Psoas muscle (tissue), 7 donors: ENCODE measurements at regions not wholly inside any gene's neighbourhood (a gene's known extent, or its start where the extent isn't known, plus 50 kb on each side); places are given as distances from the start of the nearest gene placed in this dataset.

Experiments used
- ATAC-seq, 4 donors: fragments of 200-7000 bp; cut with Tn5 transposase; one replicate each; pipeline ENCODE4 v1.9.1; 2020; ENCODE audit warnings: moderate library complexity in 3 of 4, mild to moderate bottlenecking in 2 of 4
- DNase-seq, 2 donors: peaks; one replicate each; pipeline ENCODE4 v3.0.0-alpha.2; 2020
- H3K27ac ChIP-seq: fragments of 200-600 bp; one replicate; pipeline ENCODE4 v1.8.0; 2022
- H3K27me3 ChIP-seq, 3 donors: fragments of 200-600 bp in 1 of 3; one replicate each; pipeline versions ENCODE4 v1.6.1 to v1.8.0; 2013 to 2022; ENCODE audit warnings: low read length in 2 of 3, mild to moderate bottlenecking in 2 of 3, moderate library complexity in 1 of 3; ENCODE audit not compliant: insufficient read depth in 3 of 3
- H3K36me3 ChIP-seq, 2 donors: fragments of 200-600 bp in 1 of 2; one replicate each; pipeline versions ENCODE4 v1.6.1 to v1.8.0; 2013 to 2022; ENCODE audit warnings: low read depth in 1 of 2, mild to moderate bottlenecking in 1 of 2, moderate library complexity in 1 of 2; ENCODE audit not compliant: insufficient read depth in 1 of 2
- H3K4me1 ChIP-seq: fragments of 200-600 bp; one replicate; pipeline ENCODE4 v1.8.0; 2022
- H3K4me3 ChIP-seq: fragments of 200-600 bp; one replicate; pipeline ENCODE4 v1.8.0; 2022; ENCODE audit warnings: mild to moderate bottlenecking
- H3K9me3 ChIP-seq: fragments of 200-600 bp; one replicate; pipeline ENCODE4 v1.8.0; 2022
- WGBS, 3 donors: extraction: QIAGEN DNeasy Blood & Tissue Kit; methylation state at CpG; one replicate each; pipeline versions ENCODE4 v1.1.6 to v1.1.7; 2013; 5-methylcytosine and 5-hydroxymethylcytosine counted together
- intact Hi-C, 2 donors: fragments of 100-400 bp; cut with DNase I; formaldehyde crosslinking; loops; one replicate each; pipeline versions ENCODE4 v1.11.0 to v1.14.2; 2022
- TF ChIP-seq, protein P1 (sequence below): fragments of 200-600 bp; IDR thresholded peaks from one replicate; pipeline ENCODE4 v1.8.0; 2022; ENCODE audit warnings: antibody characterized with exemption
- donor health status: healthy with polysubstance abuse.
- donor health status: DM: no; HTN: no; CAD: no; lungs with moderate emphysema.
- donor health status: Bipolar disorder and iron deficiency.
- donor health status: healthy.
- donor health status: DM: yes; HTN: yes; CAD: no.
- donor health status: DM: no; HTN: no; CAD: no.
- donor health status: DM: yes; HTN: yes; CAD: no.

DNA sequence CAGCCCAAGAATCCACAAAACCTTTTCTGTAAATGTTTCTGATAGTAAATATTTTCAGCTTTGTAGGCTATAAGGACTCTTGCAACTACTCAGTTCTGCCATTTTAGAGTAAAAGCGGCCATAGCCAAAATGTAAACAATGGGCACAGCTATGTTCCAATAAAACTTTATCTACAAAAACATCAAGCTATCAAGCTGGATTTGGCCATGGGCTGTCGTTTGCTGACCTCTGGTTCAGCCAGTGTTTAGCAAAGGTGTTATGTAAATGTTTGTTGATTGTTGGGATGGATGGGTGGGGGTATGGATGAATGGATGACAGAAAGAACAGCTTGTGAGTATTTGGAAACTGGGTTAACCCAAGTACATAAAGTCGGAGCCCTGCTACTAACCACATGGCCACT, 111.1 kb upstream of the VRK1 start:
- Histone ChIP-seq H3K27ac (no peak overlapping the region), H3K9me3 (no peaks in the 10 kb centered on the region), H3K27me3 (no peaks in the 10 kb centered on the region), H3K4me3 (no peak overlapping the region), H3K4me1 (no peaks in the 10 kb centered on the region), H3K36me3 (no peaks in the 10 kb centered on the region)
- TF ChIP-seq, protein P1, sequence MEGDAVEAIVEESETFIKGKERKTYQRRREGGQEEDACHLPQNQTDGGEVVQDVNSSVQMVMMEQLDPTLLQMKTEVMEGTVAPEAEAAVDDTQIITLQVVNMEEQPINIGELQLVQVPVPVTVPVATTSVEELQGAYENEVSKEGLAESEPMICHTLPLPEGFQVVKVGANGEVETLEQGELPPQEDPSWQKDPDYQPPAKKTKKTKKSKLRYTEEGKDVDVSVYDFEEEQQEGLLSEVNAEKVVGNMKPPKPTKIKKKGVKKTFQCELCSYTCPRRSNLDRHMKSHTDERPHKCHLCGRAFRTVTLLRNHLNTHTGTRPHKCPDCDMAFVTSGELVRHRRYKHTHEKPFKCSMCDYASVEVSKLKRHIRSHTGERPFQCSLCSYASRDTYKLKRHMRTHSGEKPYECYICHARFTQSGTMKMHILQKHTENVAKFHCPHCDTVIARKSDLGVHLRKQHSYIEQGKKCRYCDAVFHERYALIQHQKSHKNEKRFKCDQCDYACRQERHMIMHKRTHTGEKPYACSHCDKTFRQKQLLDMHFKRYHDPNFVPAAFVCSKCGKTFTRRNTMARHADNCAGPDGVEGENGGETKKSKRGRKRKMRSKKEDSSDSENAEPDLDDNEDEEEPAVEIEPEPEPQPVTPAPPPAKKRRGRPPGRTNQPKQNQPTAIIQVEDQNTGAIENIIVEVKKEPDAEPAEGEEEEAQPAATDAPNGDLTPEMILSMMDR, result no peak
- no peak for ATAC-seq
- 65 to 68% (median 67%) methylated on average over 3 of the region's 3 CpGs for WGBS, 3 donors
- intact Hi-C loops, result no loop called here
- no peak for DNase-seq

DNA sequence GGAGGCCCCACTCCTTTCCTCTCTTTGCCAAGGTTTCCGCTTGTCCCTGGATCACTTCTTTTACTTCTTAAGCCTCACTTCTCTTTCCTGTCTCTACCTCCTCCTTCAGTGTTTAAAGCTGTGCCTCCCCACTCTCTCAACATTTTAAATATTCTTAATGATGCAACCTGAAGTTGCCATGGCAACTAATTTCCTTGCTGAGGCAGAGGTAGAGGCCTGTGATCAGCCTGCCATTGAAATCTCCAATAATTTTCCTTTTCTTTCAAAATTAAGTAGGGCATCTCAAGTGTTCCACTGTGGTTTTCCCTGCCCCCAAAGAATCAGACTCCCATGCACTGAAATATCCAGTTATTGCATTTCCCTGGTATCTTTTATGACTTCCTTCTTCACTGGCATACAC, 108.6 kb upstream of the VRK1 start:
- Histone ChIP-seq H3K27me3 (no peaks in the 10 kb centered on the region), H3K4me1 (no peaks in the 10 kb centered on the region), H3K36me3 (no peaks in the 10 kb centered on the region), H3K4me3 (no peak overlapping the region), H3K9me3 (no peaks in the 10 kb centered on the region), H3K27ac (no peak overlapping the region)
- TF ChIP-seq, protein P1, result no peak
- WGBS, 3 donors, result 62 to 74% (median 64%) methylated on average over 1 of the region's 1 CpG
- DNase-seq (no peak), ATAC-seq (no peak)
- intact Hi-C loops, result no loop called here

DNA sequence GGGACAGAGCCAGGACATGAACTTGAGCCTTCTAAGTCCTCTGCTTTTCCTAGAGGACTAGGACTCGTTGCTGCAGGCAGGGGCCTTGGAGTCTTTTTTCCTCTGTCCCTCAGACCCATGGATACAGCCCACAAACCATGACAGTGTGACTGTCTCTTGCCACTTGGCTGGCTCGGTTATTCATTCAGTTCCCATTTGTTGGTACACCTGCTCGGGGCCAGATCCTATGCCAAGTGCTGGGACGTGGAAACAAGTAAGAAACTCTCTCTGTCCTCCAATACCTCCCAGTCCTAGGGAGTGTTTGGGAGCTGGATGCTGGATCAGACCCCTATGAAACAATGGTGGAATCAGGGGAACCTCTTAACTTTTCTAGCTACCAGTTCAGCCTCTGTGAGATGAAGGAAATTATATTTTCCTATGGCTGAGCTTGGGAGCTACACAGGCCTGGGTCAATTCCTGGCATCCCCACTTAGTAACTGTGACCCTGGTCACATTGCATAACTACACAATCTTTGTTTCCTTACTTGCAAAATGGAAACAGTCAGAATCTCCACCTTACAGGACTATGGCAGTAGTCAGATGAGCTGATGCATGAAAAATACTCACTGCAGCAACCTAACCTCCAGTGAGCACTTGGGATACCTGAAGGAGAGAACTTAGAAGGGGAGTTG, 106.3 kb upstream of the VRK1 start:
- DNase-seq (no peak), ATAC-seq (no peak)
- Histone ChIP-seq H3K36me3 (no peaks in the 10 kb centered on the region), H3K4me3 (no peak overlapping the region), H3K27ac (no peak overlapping the region), H3K4me1 (no peaks in the 10 kb centered on the region), H3K9me3 (no peaks in the 10 kb centered on the region), H3K27me3 (no peaks in the 10 kb centered on the region)
- TF ChIP-seq, protein P1, result no peak
- 35 to 41% (median 36%) methylated on average over 4 of the region's 4 CpGs for WGBS, 3 donors
- intact Hi-C loops, result no loop called here

GRCh38 chr14:96693252-96693820, 103.8 kb upstream of the VRK1 start:
- H3K27me3 ChIP-seq, result no peaks in the 10 kb centered on the region

More at GRCh38 chr14:96693252-96693820, 103.8 kb upstream of the VRK1 start:
- TF ChIP-seq, protein P1, result no peak
- H3K36me3 ChIP-seq, result no peaks in the 10 kb centered on the region
- no peak overlapping the region for H3K4me3 ChIP-seq
- H3K4me1 ChIP-seq, result no peaks in the 10 kb centered on the region
- no peaks in the 10 kb centered on the region for H3K9me3 ChIP-seq
- intact Hi-C loops, result no loop called here
- no peak for ATAC-seq
- DNase-seq, result no peak
- 59 to 75% (median 71%) methylated on average over 4 of the region's 4 CpGs for WGBS, 3 donors
- no peak overlapping the region for H3K27ac ChIP-seq
